T1000 (cell line): ENCODE measurements at regions not wholly inside any gene's neighbourhood (a gene's known extent, or its start where the extent isn't known, plus 50 kb on each side); places are given as distances from the start of the nearest gene placed in this dataset.
A peak's percentile ranks its signal among the peaks of the same experiment; 100 is the strongest.
"Not testable (repeated sequence)": the region's sequence is repeated elsewhere in the genome, so short reads cannot be mapped to it uniquely, and the experiment has no call there.

ENCODE experiments used
- DNase-seq: peaks from one replicate; lab custom pipeline; 2025; ENCODE audit warnings: mixed read lengths; lab: John Stamatoyannopoulos, UW

- DNase-seq = no peak
These were observed 332.4 kb downstream of the BCOR start for GRCh38 chrX:39765327-39765726.

GRCh38 chrX:39766085-39766726 is 331.6 kb downstream of the BCOR start:
- DNase-seq = no peak

- DNase-seq = no peak
These were observed 330.9 kb downstream of the BCOR start for GRCh38 chrX:39766855-39767254.

GRCh38 chrX:39767446-39767845 is 330.3 kb downstream of the BCOR start:
- no peak for DNase-seq

- DNase-seq = no peak
These were observed 328.0 kb downstream of the BCOR start for GRCh38 chrX:39769748-39770147.

- DNase-seq = no peak
These were observed 326.7 kb downstream of the BCOR start for GRCh38 chrX:39771089-39771488.

GRCh38 chrX:39772057-39772832 is 325.5 kb downstream of the BCOR start:
- peak; percentile 5 for DNase-seq

GRCh38 chrX:39773150-39773549 is 324.6 kb downstream of the BCOR start:
- no peak for DNase-seq

GRCh38 chrX:39773923-39774773 is 323.6 kb downstream of the BCOR start:
- DNase-seq = no peak

GRCh38 chrX:39774774-39775328 is 322.9 kb downstream of the BCOR start:
- DNase-seq = no peak

GRCh38 chrX:39777623-39778025 is 320.1 kb downstream of the BCOR start:
- DNase-seq = no peak

- no peak for DNase-seq
These were observed 317.6 kb downstream of the BCOR start for GRCh38 chrX:39779952-39780783.

- no peak for DNase-seq
These were observed 315.5 kb downstream of the BCOR start for GRCh38 chrX:39782276-39782675.

- DNase-seq = no peak
These were observed 309.8 kb downstream of the BCOR start for GRCh38 chrX:39787999-39788398.

- DNase-seq = no peak
These were observed 309.2 kb downstream of the BCOR start for GRCh38 chrX:39788521-39788920.

- DNase-seq = no peak
These were observed 306.1 kb downstream of the BCOR start for GRCh38 chrX:39791691-39792090.

GRCh38 chrX:39795605-39796004 is 302.2 kb downstream of the BCOR start:
- DNase-seq = no peak

GRCh38 chrX:39796856-39797255 is 300.9 kb downstream of the BCOR start:
- no peak for DNase-seq

- not testable (repeated sequence) for DNase-seq
These were observed 299.3 kb downstream of the BCOR start for GRCh38 chrX:39798488-39798887.

GRCh38 chrX:39802354-39802753 is 295.4 kb downstream of the BCOR start:
- no peak for DNase-seq

GRCh38 chrX:39802908-39803307 is 294.9 kb downstream of the BCOR start:
- DNase-seq = no peak
